ENCODE measurements at regions not wholly inside any gene's neighbourhood (a gene's known extent, or its start where the extent isn't known, plus 50 kb on each side); places are given as distances from the start of the nearest gene placed in this dataset.

DNA sequence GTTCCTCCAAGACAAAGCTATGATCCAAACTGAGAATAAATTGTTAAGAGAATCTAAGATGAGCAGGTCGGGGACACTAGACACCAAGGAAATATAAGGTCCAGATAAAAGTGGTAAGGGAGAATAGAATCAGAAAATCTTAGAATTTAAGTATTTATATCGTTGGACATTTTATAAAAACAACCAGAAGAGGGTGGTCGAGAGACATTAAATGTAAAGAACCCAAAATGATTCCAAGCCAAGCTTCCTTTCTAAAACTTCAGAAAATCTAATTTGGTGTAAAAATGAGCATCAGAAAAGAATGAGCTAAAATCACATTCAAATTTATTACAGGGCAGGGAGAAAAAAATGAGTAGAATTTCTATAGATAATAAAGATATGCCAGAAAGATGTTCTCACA, 97.8 kb upstream of the OGFRL1 start:
- no peaks in the 10 kb centered on the region for H3K4me1 ChIP-seq (ENCODE audit: control insufficient read depth, insufficient read depth, low read length)
- DNase-seq (ENCODE audit: low read depth, low spot score) (no peak), ATAC-seq (0 out of 2 replicates have a peak, but pooled peaks have one; percentile 34)
- ChIA-PET CTCF (interaction anchor here (0.7 to 0.9 kb wide), 3 partner anchors 97 to 160 kb away, joined by 3 to 5 read pairs (median 3); no protein-coding TSS in a partner anchor), POLR2A (no interaction called here)
- TF ChIP-seq REST (IDR thresholded peaks at IDR 0.05; ENCODE audit: insufficient read depth in 1 of 2, low read depth in 2 of 2, low read length in 1 of 2): no peak
- TF ChIP-seq, protein P1, sequence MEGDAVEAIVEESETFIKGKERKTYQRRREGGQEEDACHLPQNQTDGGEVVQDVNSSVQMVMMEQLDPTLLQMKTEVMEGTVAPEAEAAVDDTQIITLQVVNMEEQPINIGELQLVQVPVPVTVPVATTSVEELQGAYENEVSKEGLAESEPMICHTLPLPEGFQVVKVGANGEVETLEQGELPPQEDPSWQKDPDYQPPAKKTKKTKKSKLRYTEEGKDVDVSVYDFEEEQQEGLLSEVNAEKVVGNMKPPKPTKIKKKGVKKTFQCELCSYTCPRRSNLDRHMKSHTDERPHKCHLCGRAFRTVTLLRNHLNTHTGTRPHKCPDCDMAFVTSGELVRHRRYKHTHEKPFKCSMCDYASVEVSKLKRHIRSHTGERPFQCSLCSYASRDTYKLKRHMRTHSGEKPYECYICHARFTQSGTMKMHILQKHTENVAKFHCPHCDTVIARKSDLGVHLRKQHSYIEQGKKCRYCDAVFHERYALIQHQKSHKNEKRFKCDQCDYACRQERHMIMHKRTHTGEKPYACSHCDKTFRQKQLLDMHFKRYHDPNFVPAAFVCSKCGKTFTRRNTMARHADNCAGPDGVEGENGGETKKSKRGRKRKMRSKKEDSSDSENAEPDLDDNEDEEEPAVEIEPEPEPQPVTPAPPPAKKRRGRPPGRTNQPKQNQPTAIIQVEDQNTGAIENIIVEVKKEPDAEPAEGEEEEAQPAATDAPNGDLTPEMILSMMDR (IDR thresholded peaks at IDR 0.05): peak; percentile 56; the same call in 1 of the 2 replicates
- no peak for TF ChIP-seq SIN3A (IDR thresholded peaks at IDR 0.05; ENCODE audit: borderline replicate concordance, insufficient read depth, low read depth, low read length)
- intact Hi-C loops (cut with micrococcal nuclease; ENCODE audit: unreplicated experiment) (loop anchor here (2.0 kb wide), 1 partner anchor 158 kb away; no protein-coding TSS in a partner anchor), in situ Hi-C loops (cut with HindIII; ENCODE audit: low pct_unique_long_range_greater_than_20kb, low sequenced_read_pairs) (no loop called here)
- no peak overlapping the region for H3K4me3 ChIP-seq (ENCODE audit: low read depth in 2 of 2, low read length in 2 of 2)
- no peaks in the 10 kb centered on the region for H3K9me3 ChIP-seq (ENCODE audit: control insufficient read depth, insufficient read depth, low read depth, low read length)
- H3K36me3 ChIP-seq (ENCODE audit: control insufficient read depth, insufficient read depth, low read length): no peaks in the 10 kb centered on the region
- 0 out of 2 replicates have a peak, but pooled peaks cover 2% of the 10 kb centered on the region for H3K27me3 ChIP-seq (ENCODE audit: control insufficient read depth, insufficient read depth, low read length)
- no peak overlapping the region for H3K27ac ChIP-seq (ENCODE audit: low read length)
- no TSS peak for BruUV-seq (replicated peaks)

DNA sequence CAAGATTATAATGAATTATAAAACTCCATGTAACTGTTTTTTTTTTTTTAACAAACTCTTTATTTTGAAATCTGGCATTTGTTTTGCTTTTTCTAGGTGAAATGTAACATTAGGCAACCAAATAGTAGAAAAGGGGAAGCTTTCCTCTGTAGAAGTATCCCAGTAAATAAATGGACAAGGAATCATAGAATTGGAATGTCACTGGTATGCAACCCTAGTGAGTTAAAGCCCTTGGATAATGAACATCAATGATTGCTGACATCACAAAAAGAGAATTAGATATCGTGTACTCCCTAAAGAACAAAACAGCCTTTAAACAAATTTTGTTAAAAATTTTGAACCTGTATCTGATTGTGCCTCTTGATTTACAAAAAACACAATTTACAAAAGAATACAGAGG, 93.9 kb upstream of the OGFRL1 start:
- H3K4me3 ChIP-seq (ENCODE audit: low read depth in 2 of 2, low read length in 2 of 2): no peak overlapping the region
- ChIA-PET CTCF (no interaction called here), POLR2A (no interaction called here)
- intact Hi-C loops (cut with micrococcal nuclease; ENCODE audit: unreplicated experiment): no loop called here
- no peaks in the 10 kb centered on the region for H3K36me3 ChIP-seq (ENCODE audit: control insufficient read depth, insufficient read depth, low read length)
- H3K4me1 ChIP-seq (ENCODE audit: control insufficient read depth, insufficient read depth, low read length): no peaks in the 10 kb centered on the region
- TF ChIP-seq TCF7L2 (IDR thresholded peaks at IDR 0.05; ENCODE audit: low read depth, low read length) (no peak), SIN3A (IDR thresholded peaks at IDR 0.05; ENCODE audit: borderline replicate concordance, insufficient read depth, low read depth, low read length) (no peak), REST (IDR thresholded peaks at IDR 0.05; ENCODE audit: insufficient read depth in 1 of 2, low read depth in 2 of 2, low read length in 1 of 2) (no peak), POLR2AphosphoS5 (IDR thresholded peaks at IDR 0.05; ENCODE audit: low read depth, low read length) (no peak)
- TF ChIP-seq, protein P1 (IDR thresholded peaks at IDR 0.05): no peak
- H3K9me3 ChIP-seq (ENCODE audit: control insufficient read depth, insufficient read depth, low read depth, low read length): no peaks in the 10 kb centered on the region
- H3K27me3 ChIP-seq (ENCODE audit: control insufficient read depth, insufficient read depth, low read length): no peaks in the 10 kb centered on the region
- no peak overlapping the region for H3K27ac ChIP-seq (ENCODE audit: low read length)
- DNase-seq (ENCODE audit: low read depth, low spot score): no peak
- in situ Hi-C loops (cut with HindIII; ENCODE audit: low pct_unique_long_range_greater_than_20kb, low sequenced_read_pairs): no loop called here
- no TSS peak for BruUV-seq (replicated peaks)
- no peak for ATAC-seq
